GM19468 (cell line): ENCODE measurements at regions not wholly inside any gene's neighbourhood (a gene's known extent, or its start where the extent isn't known, plus 50 kb on each side); places are given as distances from the start of the nearest gene placed in this dataset.
"Not testable (repeated sequence)": the region's sequence is repeated elsewhere in the genome, so short reads cannot be mapped to it uniquely, and the experiment has no call there.

ENCODE experiments used
- ATAC-seq: cut with Tn5 transposase; IDR thresholded peaks from one replicate; pipeline ENCODE4 v1.9.1; 2021; ENCODE audit warnings: mild to moderate bottlenecking, moderate library complexity, moderate number of reproducible peaks; ENCODE audit not compliant: unreplicated experiment; ENCODE audit errors: extremely low read depth

DNA sequence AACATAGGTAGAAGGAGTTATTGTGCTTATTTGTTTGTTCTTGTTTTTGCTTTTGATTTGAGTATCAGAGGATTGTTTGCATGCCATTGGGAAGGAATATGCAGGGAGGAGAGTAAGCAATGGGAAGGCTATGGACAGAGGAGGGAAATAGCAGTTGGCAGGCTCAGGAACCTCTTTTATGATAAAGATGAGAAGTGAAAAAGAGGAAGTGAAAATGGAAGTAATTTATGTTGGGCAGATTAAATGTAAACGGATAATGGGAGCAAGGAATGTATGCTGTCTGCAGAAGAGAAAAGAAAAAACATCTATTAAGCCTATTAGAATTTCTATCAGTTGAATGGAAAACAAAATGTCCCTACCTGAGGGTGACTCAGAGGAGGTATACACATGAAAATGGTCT lies 90.1 kb upstream of the NPSR1 start:
- no peak for ATAC-seq

DNA sequence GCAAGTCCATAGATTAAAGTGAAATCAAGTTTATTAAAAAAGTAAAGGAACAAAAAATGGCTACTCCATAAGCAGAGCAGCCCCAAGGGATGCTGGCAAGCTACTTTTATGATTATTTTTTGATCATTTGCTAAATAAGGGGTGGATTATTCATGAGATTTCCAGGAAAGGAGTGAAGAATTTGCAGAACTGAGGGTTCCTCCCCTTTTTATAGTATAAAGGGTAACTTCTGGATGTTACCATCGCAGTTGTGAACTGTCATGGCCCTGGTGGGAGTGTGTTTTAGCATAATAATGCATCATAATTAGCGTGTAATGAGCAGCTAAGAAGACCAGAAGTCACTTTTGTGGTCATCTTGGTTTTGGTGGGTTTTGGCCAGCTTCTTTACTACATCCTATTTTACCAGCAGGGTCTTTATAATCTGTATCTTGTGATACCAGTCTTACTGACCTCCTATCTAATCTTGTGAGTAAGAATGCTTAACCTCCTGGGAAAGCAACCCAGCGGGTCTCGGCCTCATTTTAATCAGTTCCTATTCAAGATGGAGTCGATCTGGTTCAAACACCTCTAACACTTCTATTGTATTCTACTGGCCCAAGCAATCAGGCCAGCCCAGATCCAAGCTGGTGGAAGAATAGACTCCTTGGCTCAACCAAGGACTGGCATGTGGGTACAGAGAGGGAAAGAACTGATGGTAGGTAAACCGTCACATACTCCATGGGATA lies 87.9 kb upstream of the NPSR1 start:
- ATAC-seq: no peak

GRCh38 chr7:34575006-34575405 lies 83.0 kb upstream of the NPSR1 start:
- ATAC-seq: no peak

- not testable (repeated sequence) for ATAC-seq
These were observed 80.1 kb upstream of the NPSR1 start for GRCh38 chr7:34577934-34578333.

DNA sequence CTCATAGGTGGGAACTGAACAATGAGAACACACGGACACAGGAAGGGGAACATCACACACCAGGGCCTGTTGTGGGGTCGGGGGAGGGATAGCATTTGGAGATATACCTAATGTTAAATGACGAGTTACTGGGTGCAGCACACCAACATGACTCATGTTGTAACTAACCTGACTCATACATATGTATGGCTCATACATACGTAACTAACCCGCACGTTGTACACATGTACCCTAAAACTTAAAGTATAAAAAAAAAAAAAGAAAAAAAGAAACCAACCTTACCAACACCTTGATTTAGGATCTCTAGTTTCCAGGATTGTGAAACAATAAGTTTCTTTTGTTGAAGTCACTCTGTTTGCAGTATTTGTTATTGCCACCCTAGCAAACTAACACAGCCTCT lies 76.3 kb upstream of the NPSR1 start:
- not testable (repeated sequence) for ATAC-seq

DNA sequence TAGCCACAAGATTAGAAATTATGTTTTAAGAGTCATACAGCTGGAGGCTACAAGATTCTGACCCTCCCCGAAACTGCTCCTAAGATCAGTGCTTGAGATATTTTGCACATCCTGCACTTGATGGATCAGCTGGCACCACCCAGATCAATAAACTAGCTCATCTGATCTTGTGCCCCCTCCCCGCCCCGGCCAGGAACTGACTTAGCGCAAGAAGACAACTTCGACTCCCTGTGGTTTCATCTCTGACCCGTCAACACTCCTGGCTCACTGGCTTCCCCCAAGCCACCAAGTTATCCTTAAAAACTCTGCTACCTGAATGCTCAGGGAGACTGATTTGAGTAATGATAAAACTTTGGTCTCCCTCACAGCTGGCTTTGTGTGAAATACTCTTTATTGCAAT lies 73.5 kb upstream of the NPSR1 start:
- ATAC-seq: no peak

DNA sequence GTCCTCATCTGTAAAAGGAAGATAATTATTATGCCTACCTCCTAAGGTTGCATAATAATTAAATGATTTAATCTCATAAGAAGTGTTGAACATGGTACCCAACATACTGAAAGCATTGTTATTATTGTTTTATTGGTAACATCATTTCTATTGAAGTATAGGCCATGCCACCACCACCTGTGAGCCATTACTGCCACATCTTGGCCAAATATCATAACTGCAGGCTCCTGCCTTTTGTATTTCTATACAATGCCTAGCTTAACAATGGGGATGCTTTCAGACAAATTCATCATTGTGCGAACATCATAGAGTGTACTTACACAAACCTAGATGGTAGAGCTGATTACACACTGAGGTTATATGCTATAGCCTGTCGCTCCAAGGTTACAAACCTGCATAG lies 61.1 kb upstream of the NPSR1 start:
- ATAC-seq: no peak

- ATAC-seq: no peak
These were observed 54.1 kb upstream of the NPSR1 start for GRCh38 chr7:34603711-34604444.
